ENCODE measurements at regions not wholly inside any gene's neighbourhood (a gene's known extent, or its start where the extent isn't known, plus 50 kb on each side); places are given as distances from the start of the nearest gene placed in this dataset.

DNA sequence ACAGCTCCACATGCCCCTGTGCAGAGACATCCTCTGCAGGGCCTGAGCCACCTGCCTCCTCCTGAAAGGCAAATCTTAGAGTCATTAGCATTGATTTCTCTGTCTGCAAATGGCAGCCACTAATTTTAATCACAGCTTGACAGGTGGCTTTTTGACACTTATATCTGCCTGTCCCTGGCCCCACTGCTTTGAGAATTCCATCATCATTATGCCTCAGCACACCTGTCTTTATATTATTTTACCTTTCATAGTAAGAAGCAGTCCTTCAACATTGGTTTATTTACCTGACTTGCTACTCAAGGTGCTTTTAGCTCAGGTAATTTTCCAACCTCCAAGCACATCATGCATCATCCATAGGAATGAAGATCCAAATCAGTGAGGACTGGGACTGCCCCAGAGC lies 451.3 kb downstream of the MTRR start:
- Histone ChIP-seq H3K4me3 (ENCODE audit: low read length in 2 of 2) (no peak overlapping the region), H3K9me3 (ENCODE audit: control insufficient read depth in 1 of 2, low read length in 2 of 2) (no peaks in the 10 kb centered on the region), H3K27me3 (ENCODE audit: insufficient read depth, low read length) (no peaks in the 10 kb centered on the region), H3K36me3 (ENCODE audit: insufficient read depth, low read length) (no peaks in the 10 kb centered on the region), H3K27ac (ENCODE audit: low read depth, low read length) (no peak overlapping the region), H3K4me1 (ENCODE audit: insufficient read depth, low read length) (no peaks in the 10 kb centered on the region)
- H3K9me3 Mint-ChIP-seq: peaks cover 0 to 10% (median 1%) of the 10 kb centered on the region in 8 donors
- no peaks in the 10 kb centered on the region for H3K36me3 Mint-ChIP-seq
- DNase-seq: no peak
- H3K27me3 Mint-ChIP-seq: peaks cover 0 to 1% of the 10 kb centered on the region in 2 donors
- CTCF ChIA-PET (ENCODE audit: partially characterized antibody): no interaction called here
- intact Hi-C loops (cut with micrococcal nuclease): no loop called here
- no peak overlapping the region for H3K4me3 Mint-ChIP-seq
- POLR2A ChIA-PET (ENCODE audit: partially characterized antibody): no interaction called here
- no peak overlapping the region for H3K27ac Mint-ChIP-seq
- no peaks in the 10 kb centered on the region for H3K4me1 Mint-ChIP-seq

DNA sequence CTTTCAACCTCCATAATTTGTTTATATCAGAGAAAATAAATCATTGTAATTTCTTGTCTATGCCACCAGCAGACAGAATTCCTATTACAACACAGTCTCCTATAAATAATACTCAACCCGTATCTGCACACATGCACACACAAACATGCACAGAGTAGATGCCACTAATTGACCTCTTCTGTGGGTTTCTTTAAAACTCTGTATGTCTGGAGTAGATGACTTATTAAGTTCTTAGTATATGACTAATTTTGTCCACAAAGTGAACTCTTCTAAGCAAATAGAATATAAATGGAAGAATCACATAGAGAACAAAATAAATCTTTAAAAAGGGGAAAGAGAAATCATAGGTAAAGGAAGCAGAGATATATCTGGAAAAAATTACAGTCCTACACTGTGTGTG lies 452.3 kb downstream of the MTRR start:
- Mint-ChIP-seq H3K4me1 (no peaks in the 10 kb centered on the region), H3K27ac (no peak overlapping the region), H3K4me3 (no peak overlapping the region), H3K36me3 (no peaks in the 10 kb centered on the region), H3K27me3 (peaks cover 0 to 1% of the 10 kb centered on the region in 2 donors), H3K9me3 (peaks cover 0 to 10% (median 3%) of the 10 kb centered on the region in 8 donors)
- ChIA-PET POLR2A (ENCODE audit: partially characterized antibody) (no interaction called here), CTCF (ENCODE audit: partially characterized antibody) (no interaction called here)
- intact Hi-C loops (cut with micrococcal nuclease): no loop called here
- no peak overlapping the region for H3K27ac ChIP-seq (ENCODE audit: low read depth, low read length)
- no peaks in the 10 kb centered on the region for H3K36me3 ChIP-seq (ENCODE audit: insufficient read depth, low read length)
- DNase-seq: no peak
- H3K9me3 ChIP-seq (ENCODE audit: control insufficient read depth in 1 of 2, low read length in 2 of 2): no peaks in the 10 kb centered on the region
- no peaks in the 10 kb centered on the region for H3K27me3 ChIP-seq (ENCODE audit: insufficient read depth, low read length)
- no peaks in the 10 kb centered on the region for H3K4me1 ChIP-seq (ENCODE audit: insufficient read depth, low read length)
- no peak overlapping the region for H3K4me3 ChIP-seq (ENCODE audit: low read length in 2 of 2)

DNA sequence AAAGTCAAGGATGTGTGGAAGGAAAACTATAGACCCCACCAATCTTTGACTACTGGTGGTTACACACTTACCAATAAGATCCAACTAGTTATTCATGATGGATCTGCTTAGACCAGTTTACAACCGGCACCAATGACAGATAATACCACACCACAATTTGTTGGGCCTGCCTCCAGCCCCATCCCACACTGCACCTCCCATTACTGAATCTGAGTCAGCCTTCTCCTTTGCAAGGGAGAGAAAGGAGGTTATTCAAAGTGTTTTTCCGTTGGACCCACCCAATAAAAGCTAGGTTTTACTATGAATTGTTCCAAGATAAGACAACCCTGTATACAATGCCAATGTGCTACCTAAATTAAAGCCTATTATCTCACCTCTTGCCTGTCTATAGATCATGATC lies 453.5 kb downstream of the MTRR start:
- H3K27me3 Mint-ChIP-seq: peaks cover 0 to 1% of the 10 kb centered on the region in 2 donors
- ChIA-PET POLR2A (ENCODE audit: partially characterized antibody) (no interaction called here), CTCF (ENCODE audit: partially characterized antibody) (no interaction called here)
- H3K9me3 Mint-ChIP-seq: peaks cover 0 to 10% (median 2%) of the 10 kb centered on the region in 8 donors
- H3K27ac ChIP-seq (ENCODE audit: low read depth, low read length): no peak overlapping the region
- no peak overlapping the region for H3K4me3 ChIP-seq (ENCODE audit: low read length in 2 of 2)
- H3K4me1 ChIP-seq (ENCODE audit: insufficient read depth, low read length): no peaks in the 10 kb centered on the region
- intact Hi-C loops (cut with micrococcal nuclease): no loop called here
- no peak overlapping the region for H3K4me3 Mint-ChIP-seq
- H3K36me3 Mint-ChIP-seq: no peaks in the 10 kb centered on the region
- H3K9me3 ChIP-seq (ENCODE audit: control insufficient read depth in 1 of 2, low read length in 2 of 2): no peaks in the 10 kb centered on the region
- no peaks in the 10 kb centered on the region for H3K4me1 Mint-ChIP-seq
- H3K27me3 ChIP-seq (ENCODE audit: insufficient read depth, low read length): no peaks in the 10 kb centered on the region
- DNase-seq: no peak
- H3K36me3 ChIP-seq (ENCODE audit: insufficient read depth, low read length): no peaks in the 10 kb centered on the region
- no peak overlapping the region for H3K27ac Mint-ChIP-seq

DNA sequence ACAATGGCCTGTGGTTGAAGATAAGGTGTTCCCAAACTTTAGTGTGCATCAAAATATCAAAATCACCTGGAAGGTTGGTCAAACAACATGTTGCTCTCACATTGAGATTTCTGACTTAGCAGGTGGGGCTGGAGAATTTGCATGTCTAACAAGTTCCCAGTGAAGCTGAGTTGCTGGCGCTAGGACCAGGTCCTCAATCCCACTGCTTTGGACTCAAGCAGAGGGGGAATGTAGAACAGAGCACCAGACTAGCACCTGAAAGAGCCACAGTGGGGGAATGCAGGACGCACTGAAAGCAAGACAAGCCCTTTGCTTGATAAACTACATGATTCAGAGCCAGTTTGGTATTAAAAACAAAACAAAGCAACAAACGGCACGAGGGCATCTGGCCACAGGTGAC lies 458.1 kb downstream of the MTRR start:
- no peaks in the 10 kb centered on the region for H3K4me1 Mint-ChIP-seq
- H3K27ac Mint-ChIP-seq: no peak overlapping the region
- H3K4me1 ChIP-seq (ENCODE audit: insufficient read depth, low read length): no peaks in the 10 kb centered on the region
- no peaks in the 10 kb centered on the region for H3K36me3 Mint-ChIP-seq
- no peak overlapping the region for H3K4me3 Mint-ChIP-seq
- DNase-seq: no peak
- ChIA-PET CTCF (ENCODE audit: partially characterized antibody) (no interaction called here), POLR2A (ENCODE audit: partially characterized antibody) (no interaction called here)
- intact Hi-C loops (cut with micrococcal nuclease): no loop called here
- H3K27ac ChIP-seq (ENCODE audit: low read depth, low read length): no peak overlapping the region
- no peaks in the 10 kb centered on the region for H3K9me3 ChIP-seq (ENCODE audit: control insufficient read depth in 1 of 2, low read length in 2 of 2)
- peaks cover 0 to 4% (median 1%) of the 10 kb centered on the region in 8 donors for H3K9me3 Mint-ChIP-seq
- no peak overlapping the region for H3K4me3 ChIP-seq (ENCODE audit: low read length in 2 of 2)
- H3K27me3 ChIP-seq (ENCODE audit: insufficient read depth, low read length): no peaks in the 10 kb centered on the region
- peaks cover 0 to 1% of the 10 kb centered on the region in 2 donors for H3K27me3 Mint-ChIP-seq
- no peaks in the 10 kb centered on the region for H3K36me3 ChIP-seq (ENCODE audit: insufficient read depth, low read length)

DNA sequence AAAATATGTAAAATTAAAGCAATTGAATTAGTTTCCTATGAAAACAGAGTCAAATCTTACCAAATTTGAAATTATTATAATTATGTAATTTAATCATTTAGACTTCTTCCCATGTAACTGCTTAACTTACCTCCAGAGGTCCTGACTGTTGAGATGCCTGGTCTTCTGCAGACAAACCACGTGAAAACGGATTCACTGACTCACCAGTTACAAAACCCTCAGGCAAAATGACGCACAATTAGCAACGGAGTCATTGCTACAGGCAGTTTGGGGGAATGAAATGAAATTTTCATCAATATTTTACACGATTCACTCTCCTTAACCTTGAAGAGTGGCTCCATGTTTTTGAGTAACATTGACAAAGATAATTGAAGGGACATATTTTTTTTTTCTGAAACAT lies 460.8 kb downstream of the MTRR start:
- CTCF ChIA-PET (ENCODE audit: partially characterized antibody): no interaction called here
- no peaks in the 10 kb centered on the region for H3K4me1 ChIP-seq (ENCODE audit: insufficient read depth, low read length)
- no peak overlapping the region for H3K27ac Mint-ChIP-seq
- POLR2A ChIA-PET (ENCODE audit: partially characterized antibody): no interaction called here
- H3K4me3 ChIP-seq (ENCODE audit: low read length in 2 of 2): no peak overlapping the region
- H3K4me1 Mint-ChIP-seq: no peaks in the 10 kb centered on the region
- no peak for DNase-seq
- no peaks in the 10 kb centered on the region for H3K36me3 Mint-ChIP-seq
- no peaks in the 10 kb centered on the region for H3K36me3 ChIP-seq (ENCODE audit: insufficient read depth, low read length)
- no peak overlapping the region for H3K27ac ChIP-seq (ENCODE audit: low read depth, low read length)
- no peaks in the 10 kb centered on the region for H3K9me3 ChIP-seq (ENCODE audit: control insufficient read depth in 1 of 2, low read length in 2 of 2)
- intact Hi-C loops (cut with micrococcal nuclease): no loop called here
- H3K27me3 ChIP-seq (ENCODE audit: insufficient read depth, low read length): no peaks in the 10 kb centered on the region
- H3K9me3 Mint-ChIP-seq: peaks cover 0 to 5% (median 2%) of the 10 kb centered on the region in 8 donors
- H3K27me3 Mint-ChIP-seq: no peaks in the 10 kb centered on the region
- no peak overlapping the region for H3K4me3 Mint-ChIP-seq

DNA sequence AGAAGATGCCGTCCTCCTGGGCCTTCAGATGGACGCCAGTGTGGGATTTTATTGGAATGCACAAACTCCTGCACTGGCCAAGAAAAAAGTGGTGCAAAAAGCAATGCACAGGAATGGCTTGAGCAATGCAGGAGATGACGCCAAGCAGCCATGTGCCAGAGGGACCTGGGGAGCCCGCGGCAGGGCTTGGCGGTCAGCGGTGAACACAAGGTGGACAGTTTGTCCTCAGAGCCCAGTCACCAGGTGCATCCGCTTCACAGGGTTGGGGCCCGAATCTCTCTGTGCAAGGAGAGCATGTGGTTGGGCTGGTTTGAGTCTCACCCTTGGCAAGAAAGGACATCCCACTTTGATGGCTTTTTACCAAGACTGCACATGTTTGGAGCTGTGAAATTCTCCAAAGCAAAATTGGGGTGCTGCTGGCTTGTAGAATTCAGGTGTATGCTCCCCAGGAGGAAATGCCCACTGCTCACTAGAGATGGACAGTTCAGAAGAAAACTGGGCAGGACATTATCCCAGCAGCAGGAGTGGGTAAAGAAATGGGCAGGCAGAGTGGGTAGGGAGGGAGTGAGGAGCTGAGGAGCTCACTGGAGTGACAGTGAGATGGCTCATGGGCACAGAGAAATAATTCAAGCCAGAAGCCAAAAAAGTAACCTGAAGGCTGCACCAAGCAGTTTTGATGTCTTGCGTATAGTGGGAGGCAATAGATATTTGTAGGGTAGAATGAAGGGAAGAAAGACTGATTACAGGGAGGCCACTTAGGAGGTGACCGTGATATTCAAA lies 463.9 kb downstream of the MTRR start:
- Histone ChIP-seq H3K27me3 (ENCODE audit: insufficient read depth, low read length) (no peaks in the 10 kb centered on the region), H3K4me1 (ENCODE audit: insufficient read depth, low read length) (no peaks in the 10 kb centered on the region), H3K4me3 (ENCODE audit: low read length in 2 of 2) (no peak overlapping the region), H3K36me3 (ENCODE audit: insufficient read depth, low read length) (no peaks in the 10 kb centered on the region), H3K9me3 (ENCODE audit: control insufficient read depth in 1 of 2, low read length in 2 of 2) (no peaks in the 10 kb centered on the region), H3K27ac (ENCODE audit: low read depth, low read length) (no peak overlapping the region)
- H3K9me3 Mint-ChIP-seq: peaks cover 0 to 5% (median under 1%) of the 10 kb centered on the region in 8 donors
- intact Hi-C loops (cut with micrococcal nuclease): no loop called here
- no peaks in the 10 kb centered on the region for H3K36me3 Mint-ChIP-seq
- DNase-seq: no peak
- ChIA-PET CTCF (ENCODE audit: partially characterized antibody) (no interaction called here), POLR2A (ENCODE audit: partially characterized antibody) (no interaction called here)
- no peak overlapping the region for H3K27ac Mint-ChIP-seq
- no peaks in the 10 kb centered on the region for H3K27me3 Mint-ChIP-seq
- H3K4me1 Mint-ChIP-seq: no peaks in the 10 kb centered on the region
- H3K4me3 Mint-ChIP-seq: no peak overlapping the region

DNA sequence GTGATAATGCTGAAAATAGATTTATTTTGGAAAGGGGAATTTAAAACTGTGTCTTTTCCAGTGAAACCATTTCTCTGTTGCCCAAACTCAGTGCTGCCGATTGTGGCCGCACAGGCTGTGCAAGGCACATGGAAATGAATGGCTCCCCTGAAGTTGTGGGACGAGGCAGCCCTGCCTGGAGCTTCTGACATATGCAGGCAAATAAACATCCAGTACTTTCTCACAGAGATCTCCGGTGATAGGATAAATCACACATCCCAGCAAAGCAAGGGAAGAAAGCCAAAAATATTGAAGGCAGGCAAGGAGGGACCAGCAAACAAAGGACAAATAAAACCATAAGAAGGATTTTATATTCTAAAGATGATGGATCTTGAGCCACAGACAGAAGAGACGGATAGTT lies 464.5 kb downstream of the MTRR start:
- no peak overlapping the region for H3K4me3 Mint-ChIP-seq
- intact Hi-C loops (cut with micrococcal nuclease): no loop called here

More for the DNA sequence above, 464.5 kb downstream of the MTRR start:
- H3K27ac Mint-ChIP-seq: no peak overlapping the region
- Histone ChIP-seq H3K36me3 (ENCODE audit: insufficient read depth, low read length) (no peaks in the 10 kb centered on the region), H3K4me3 (ENCODE audit: low read length in 2 of 2) (no peak overlapping the region), H3K9me3 (ENCODE audit: control insufficient read depth in 1 of 2, low read length in 2 of 2) (no peaks in the 10 kb centered on the region), H3K27ac (ENCODE audit: low read depth, low read length) (no peak overlapping the region), H3K27me3 (ENCODE audit: insufficient read depth, low read length) (no peaks in the 10 kb centered on the region), H3K4me1 (ENCODE audit: insufficient read depth, low read length) (no peaks in the 10 kb centered on the region)
- ChIA-PET CTCF (ENCODE audit: partially characterized antibody) (no interaction called here), POLR2A (ENCODE audit: partially characterized antibody) (no interaction called here)
- DNase-seq: no peak
- no peaks in the 10 kb centered on the region for H3K36me3 Mint-ChIP-seq
- peaks cover 0 to 5% (median under 1%) of the 10 kb centered on the region in 8 donors for H3K9me3 Mint-ChIP-seq
- H3K4me1 Mint-ChIP-seq: no peaks in the 10 kb centered on the region
- H3K27me3 Mint-ChIP-seq: no peaks in the 10 kb centered on the region

All from CD4-positive, alpha-beta memory T cell (primary cell).